T-helper 17 cell (primary cell): ENCODE measurements at regions not wholly inside any gene's neighbourhood (a gene's known extent, or its start where the extent isn't known, plus 50 kb on each side); places are given as distances from the start of the nearest gene placed in this dataset.

Experiments
- ATAC-seq: fragments of 150-1000 bp; cut with Tn5 transposase; 2 replicates; pipeline ENCODE4 v1.10.0; 2021; ENCODE audit warnings: mild to moderate bottlenecking, moderate library complexity
- DNase-seq, 3 donors: peaks; one replicate each; pipeline versions ENCODE4 v3.0.0 to v3.0.0-alpha.2; 2020 to 2021
- H3K9me3 ChIP-seq: one replicate; pipeline ENCODE4 v1.7.0; 2013; ENCODE audit warnings: low read length, mild to moderate bottlenecking; ENCODE audit not compliant: control insufficient read depth, poor library complexity, severe bottlenecking
- H3K27ac Mint-ChIP-seq: one replicate; pipeline ENCODE4 v1.8.0; 2022; ENCODE audit warnings: mild to moderate bottlenecking, moderate library complexity, mixed read lengths
- H3K27me3 Mint-ChIP-seq: one replicate; pipeline ENCODE4 v1.8.0; 2022; ENCODE audit warnings: mixed read lengths
- H3K36me3 Mint-ChIP-seq: one replicate; pipeline ENCODE4 v1.8.0; 2022; ENCODE audit warnings: low read depth, mixed read lengths
- H3K4me1 Mint-ChIP-seq: one replicate; pipeline ENCODE4 v1.8.0; 2022; ENCODE audit warnings: mild to moderate bottlenecking, mixed read lengths
- H3K4me3 Mint-ChIP-seq: one replicate; pipeline ENCODE4 v1.8.0; 2022; ENCODE audit warnings: mild to moderate bottlenecking, moderate library complexity, mixed read lengths

GRCh38 chr18:70386582-70386981, 97.7 kb downstream of the SOCS6 start:
- Mint-ChIP-seq H3K36me3 (peaks cover 2% of the 10 kb centered on the region), H3K4me1 (peaks cover 5% of the 10 kb centered on the region), H3K4me3 (no peak overlapping the region), H3K27ac (no peak overlapping the region), H3K27me3 (peaks cover 10% of the 10 kb centered on the region)
- ATAC-seq (no peak), DNase-seq (no peak)
- H3K9me3 ChIP-seq: no peaks in the 10 kb centered on the region

DNA sequence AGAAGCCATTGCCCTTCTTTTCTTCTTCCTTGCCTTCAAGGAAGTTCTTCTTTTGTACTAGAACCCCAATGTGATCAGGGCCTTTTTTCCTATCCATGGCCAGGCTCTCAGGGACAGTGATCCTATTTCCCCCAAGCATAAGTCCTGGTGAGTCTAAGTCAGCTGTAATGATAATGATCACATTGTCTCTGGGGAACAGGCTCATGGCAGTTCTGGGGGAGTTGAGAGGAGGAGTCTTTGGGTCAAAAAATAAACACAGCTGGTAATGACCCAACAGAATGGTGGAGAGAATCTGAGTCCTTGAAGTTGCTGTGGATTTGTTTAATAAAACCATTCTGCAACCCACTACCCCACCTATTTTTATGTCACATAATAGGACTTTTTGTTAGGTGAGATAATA, 96.6 kb downstream of the SOCS6 start:
- Mint-ChIP-seq H3K36me3 (peaks cover 3% of the 10 kb centered on the region), H3K4me3 (no peak overlapping the region), H3K27ac (no peak overlapping the region), H3K4me1 (peaks cover 7% of the 10 kb centered on the region), H3K27me3 (peaks cover 12% of the 10 kb centered on the region)
- DNase-seq (no peak), ATAC-seq (no peak)
- no peaks in the 10 kb centered on the region for H3K9me3 ChIP-seq

DNA sequence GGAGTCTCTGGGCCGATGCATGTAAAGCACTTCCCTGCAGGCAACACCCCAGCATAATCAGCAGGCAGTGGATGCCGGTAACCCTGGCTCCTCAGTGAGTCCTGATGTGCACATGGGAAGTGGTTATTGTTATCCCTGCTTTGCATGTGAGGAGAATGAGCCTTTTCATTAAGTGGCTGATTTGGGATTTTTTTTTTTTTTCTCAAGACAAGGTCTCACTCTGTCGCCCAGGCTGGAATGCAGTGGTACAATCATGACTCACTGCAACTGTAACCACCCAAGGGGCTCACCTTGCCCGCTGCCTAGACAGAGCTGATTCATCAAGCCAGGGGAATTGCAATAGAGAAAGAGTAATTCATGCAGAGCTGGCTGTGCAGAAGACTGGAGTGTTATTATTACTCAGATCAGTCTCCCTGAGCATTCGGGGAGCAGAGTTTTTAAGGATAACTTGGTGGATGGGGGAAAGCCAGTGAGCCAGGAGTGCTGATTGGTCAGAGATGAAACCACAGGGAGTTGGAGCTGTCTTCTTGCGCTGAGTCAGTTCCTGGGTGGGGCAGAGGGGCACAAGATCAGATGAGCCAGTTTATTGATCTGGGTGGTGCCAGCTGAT, 95.4 kb downstream of the SOCS6 start:
- ATAC-seq (no peak), DNase-seq (no peak)
- H3K27ac Mint-ChIP-seq: no peak overlapping the region
- H3K27me3 Mint-ChIP-seq: peaks cover 12% of the 10 kb centered on the region
- no peaks in the 10 kb centered on the region for H3K9me3 ChIP-seq
- H3K36me3 Mint-ChIP-seq: peaks cover 3% of the 10 kb centered on the region
- no peak overlapping the region for H3K4me3 Mint-ChIP-seq
- peaks cover 7% of the 10 kb centered on the region for H3K4me1 Mint-ChIP-seq

- H3K9me3 ChIP-seq: no peaks in the 10 kb centered on the region
- H3K4me1 Mint-ChIP-seq: peaks cover 7% of the 10 kb centered on the region
- no peak overlapping the region for H3K4me3 Mint-ChIP-seq
- no peak overlapping the region for H3K27ac Mint-ChIP-seq
- H3K27me3 Mint-ChIP-seq: peaks cover 12% of the 10 kb centered on the region
- peaks cover 3% of the 10 kb centered on the region for H3K36me3 Mint-ChIP-seq
- DNase-seq (no peak), ATAC-seq (no peak)
Measured at GRCh38 chr18:70382992-70383717, 94.3 kb downstream of the SOCS6 start.

GRCh38 chr18:70382017-70382416, 93.2 kb downstream of the SOCS6 start:
- Mint-ChIP-seq H3K4me1 (peaks cover 7% of the 10 kb centered on the region), H3K27me3 (peaks cover 12% of the 10 kb centered on the region), H3K4me3 (peak overlapping the region; percentile 46), H3K36me3 (peaks cover 3% of the 10 kb centered on the region), H3K27ac (no peak overlapping the region)
- no peaks in the 10 kb centered on the region for H3K9me3 ChIP-seq
- ATAC-seq (no peak), DNase-seq (no peak)

- ATAC-seq (no peak), DNase-seq (no peak)
- no peak overlapping the region for H3K27ac Mint-ChIP-seq
- no peaks in the 10 kb centered on the region for H3K9me3 ChIP-seq
- H3K4me1 Mint-ChIP-seq: peaks cover 7% of the 10 kb centered on the region
- peaks cover 12% of the 10 kb centered on the region for H3K27me3 Mint-ChIP-seq
- H3K36me3 Mint-ChIP-seq: peaks cover 3% of the 10 kb centered on the region
- peak overlapping the region; percentile 46 for H3K4me3 Mint-ChIP-seq
Measured at GRCh38 chr18:70380915-70381896, 92.4 kb downstream of the SOCS6 start.
